ENCODE measurements at regions not wholly inside any gene's neighbourhood (a gene's known extent, or its start where the extent isn't known, plus 50 kb on each side); places are given as distances from the start of the nearest gene placed in this dataset.

GRCh38 chr2:51220080-51220479 lies 188.1 kb upstream of the NRXN1 start:
- Histone ChIP-seq H3K4me1 (ENCODE audit: control insufficient read depth in 3 of 3, insufficient read depth in 3 of 3, low read length in 3 of 3) (no peaks in the 10 kb centered on the region), H3K4me3 (ENCODE audit: low read length in 3 of 3) (no peak overlapping the region), H3K9me3 (ENCODE audit: control insufficient read depth in 3 of 3, low read length in 3 of 3) (no peaks in the 10 kb centered on the region), H3K36me3 (ENCODE audit: control insufficient read depth in 3 of 3, insufficient read depth in 3 of 3, low read length in 3 of 3) (no peaks in the 10 kb centered on the region), H3K27me3 (ENCODE audit: control insufficient read depth in 3 of 3, insufficient read depth in 3 of 3, low read length in 3 of 3) (no peaks in the 10 kb centered on the region), H3K27ac (ENCODE audit: low read depth, low read length) (no peak overlapping the region), H3K9ac (ENCODE audit: low read depth in 1 of 3, low read length in 3 of 3) (no peak overlapping the region)

DNA sequence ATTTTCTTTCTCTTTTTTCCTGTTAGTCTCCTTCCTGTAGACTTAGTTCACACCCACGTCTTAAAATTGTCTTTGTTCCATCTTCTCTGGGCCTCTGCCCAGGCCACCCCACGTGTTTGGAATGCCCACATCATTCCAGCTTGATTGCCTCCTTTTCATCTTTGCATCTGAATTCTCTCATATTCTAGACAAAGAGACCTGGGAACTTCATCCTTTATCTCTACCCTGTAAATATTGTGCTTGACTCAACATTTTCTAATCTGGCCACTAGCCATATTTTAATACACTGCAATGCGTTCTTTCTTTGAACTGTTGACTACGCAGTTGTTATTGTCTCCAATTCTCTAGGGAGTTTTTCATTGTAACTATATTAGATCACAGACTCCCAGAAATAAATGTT lies 187.5 kb upstream of the NRXN1 start:
- H3K4me3 ChIP-seq (ENCODE audit: low read length in 3 of 3): no peak overlapping the region
- no peaks in the 10 kb centered on the region for H3K4me1 ChIP-seq (ENCODE audit: control insufficient read depth in 3 of 3, insufficient read depth in 3 of 3, low read length in 3 of 3)
- H3K27me3 ChIP-seq (ENCODE audit: control insufficient read depth in 3 of 3, insufficient read depth in 3 of 3, low read length in 3 of 3): no peaks in the 10 kb centered on the region
- H3K9ac ChIP-seq (ENCODE audit: low read depth in 1 of 3, low read length in 3 of 3): no peak overlapping the region
- H3K36me3 ChIP-seq (ENCODE audit: control insufficient read depth in 3 of 3, insufficient read depth in 3 of 3, low read length in 3 of 3): no peaks in the 10 kb centered on the region
- no peaks in the 10 kb centered on the region for H3K9me3 ChIP-seq (ENCODE audit: control insufficient read depth in 3 of 3, low read length in 3 of 3)
- H3K27ac ChIP-seq (ENCODE audit: low read depth, low read length): no peak overlapping the region

- H3K9ac ChIP-seq (ENCODE audit: low read depth in 1 of 3, low read length in 3 of 3): no peak overlapping the region
Measured at GRCh38 chr2:51218047-51218446, 186.1 kb upstream of the NRXN1 start.

GRCh38 chr2:51213826-51214225 lies 181.9 kb upstream of the NRXN1 start:
- Histone ChIP-seq H3K4me3 (ENCODE audit: low read length in 3 of 3) (no peak overlapping the region), H3K9ac (ENCODE audit: low read depth in 1 of 3, low read length in 3 of 3) (no peak overlapping the region), H3K9me3 (ENCODE audit: control insufficient read depth in 3 of 3, low read length in 3 of 3) (no peaks in the 10 kb centered on the region), H3K36me3 (ENCODE audit: control insufficient read depth in 3 of 3, insufficient read depth in 3 of 3, low read length in 3 of 3) (no peaks in the 10 kb centered on the region), H3K27me3 (ENCODE audit: control insufficient read depth in 3 of 3, insufficient read depth in 3 of 3, low read length in 3 of 3) (no peaks in the 10 kb centered on the region), H3K4me1 (ENCODE audit: control insufficient read depth in 3 of 3, insufficient read depth in 3 of 3, low read length in 3 of 3) (no peaks in the 10 kb centered on the region), H3K27ac (ENCODE audit: low read depth, low read length) (no peak overlapping the region)

More at GRCh38 chr2:51218047-51218446, 186.1 kb upstream of the NRXN1 start:
- H3K36me3 ChIP-seq (ENCODE audit: control insufficient read depth in 3 of 3, insufficient read depth in 3 of 3, low read length in 3 of 3): no peaks in the 10 kb centered on the region
- H3K27me3 ChIP-seq (ENCODE audit: control insufficient read depth in 3 of 3, insufficient read depth in 3 of 3, low read length in 3 of 3): no peaks in the 10 kb centered on the region
- H3K4me3 ChIP-seq (ENCODE audit: low read length in 3 of 3): no peak overlapping the region
- no peak overlapping the region for H3K27ac ChIP-seq (ENCODE audit: low read depth, low read length)
- H3K4me1 ChIP-seq (ENCODE audit: control insufficient read depth in 3 of 3, insufficient read depth in 3 of 3, low read length in 3 of 3): no peaks in the 10 kb centered on the region
- H3K9me3 ChIP-seq (ENCODE audit: control insufficient read depth in 3 of 3, low read length in 3 of 3): no peaks in the 10 kb centered on the region

GRCh38 chr2:51212374-51212773 lies 180.4 kb upstream of the NRXN1 start:
- Histone ChIP-seq H3K9ac (ENCODE audit: low read depth in 1 of 3, low read length in 3 of 3) (no peak overlapping the region), H3K4me1 (ENCODE audit: control insufficient read depth in 3 of 3, insufficient read depth in 3 of 3, low read length in 3 of 3) (no peaks in the 10 kb centered on the region), H3K27me3 (ENCODE audit: control insufficient read depth in 3 of 3, insufficient read depth in 3 of 3, low read length in 3 of 3) (no peaks in the 10 kb centered on the region), H3K9me3 (ENCODE audit: control insufficient read depth in 3 of 3, low read length in 3 of 3) (no peaks in the 10 kb centered on the region), H3K4me3 (ENCODE audit: low read length in 3 of 3) (no peak overlapping the region), H3K36me3 (ENCODE audit: control insufficient read depth in 3 of 3, insufficient read depth in 3 of 3, low read length in 3 of 3) (no peaks in the 10 kb centered on the region), H3K27ac (ENCODE audit: low read depth, low read length) (no peak overlapping the region)

GRCh38 chr2:51208521-51208920 lies 176.6 kb upstream of the NRXN1 start:
- Histone ChIP-seq H3K36me3 (ENCODE audit: control insufficient read depth in 3 of 3, insufficient read depth in 3 of 3, low read length in 3 of 3) (no peaks in the 10 kb centered on the region), H3K27me3 (ENCODE audit: control insufficient read depth in 3 of 3, insufficient read depth in 3 of 3, low read length in 3 of 3) (no peaks in the 10 kb centered on the region), H3K4me3 (ENCODE audit: low read length in 3 of 3) (no peak overlapping the region), H3K4me1 (ENCODE audit: control insufficient read depth in 3 of 3, insufficient read depth in 3 of 3, low read length in 3 of 3) (no peaks in the 10 kb centered on the region), H3K9ac (ENCODE audit: low read depth in 1 of 3, low read length in 3 of 3) (no peak overlapping the region), H3K9me3 (ENCODE audit: control insufficient read depth in 3 of 3, low read length in 3 of 3) (no peaks in the 10 kb centered on the region), H3K27ac (ENCODE audit: low read depth, low read length) (no peak overlapping the region)

GRCh38 chr2:51201295-51201694 lies 169.4 kb upstream of the NRXN1 start:
- H3K4me3 ChIP-seq (ENCODE audit: low read length in 3 of 3): no peak overlapping the region
- H3K27ac ChIP-seq (ENCODE audit: low read depth, low read length): no peak overlapping the region
- no peaks in the 10 kb centered on the region for H3K27me3 ChIP-seq (ENCODE audit: control insufficient read depth in 3 of 3, insufficient read depth in 3 of 3, low read length in 3 of 3)
- H3K4me1 ChIP-seq (ENCODE audit: control insufficient read depth in 3 of 3, insufficient read depth in 3 of 3, low read length in 3 of 3): no peaks in the 10 kb centered on the region
- no peak overlapping the region for H3K9ac ChIP-seq (ENCODE audit: low read depth in 1 of 3, low read length in 3 of 3)
- no peaks in the 10 kb centered on the region for H3K36me3 ChIP-seq (ENCODE audit: control insufficient read depth in 3 of 3, insufficient read depth in 3 of 3, low read length in 3 of 3)
- no peaks in the 10 kb centered on the region for H3K9me3 ChIP-seq (ENCODE audit: control insufficient read depth in 3 of 3, low read length in 3 of 3)

- no peaks in the 10 kb centered on the region for H3K4me1 ChIP-seq (ENCODE audit: control insufficient read depth in 3 of 3, insufficient read depth in 3 of 3, low read length in 3 of 3)
- no peak overlapping the region for H3K27ac ChIP-seq (ENCODE audit: low read depth, low read length)
- no peak overlapping the region for H3K9ac ChIP-seq (ENCODE audit: low read depth in 1 of 3, low read length in 3 of 3)
- H3K9me3 ChIP-seq (ENCODE audit: control insufficient read depth in 3 of 3, low read length in 3 of 3): peaks cover 0 to 4% (median 0%) of the 10 kb centered on the region in 3 donors
- no peaks in the 10 kb centered on the region for H3K36me3 ChIP-seq (ENCODE audit: control insufficient read depth in 3 of 3, insufficient read depth in 3 of 3, low read length in 3 of 3)
- no peaks in the 10 kb centered on the region for H3K27me3 ChIP-seq (ENCODE audit: control insufficient read depth in 3 of 3, insufficient read depth in 3 of 3, low read length in 3 of 3)
- no peak overlapping the region for H3K4me3 ChIP-seq (ENCODE audit: low read length in 3 of 3)
Measured at GRCh38 chr2:51194656-51195055, 162.7 kb upstream of the NRXN1 start.

DNA sequence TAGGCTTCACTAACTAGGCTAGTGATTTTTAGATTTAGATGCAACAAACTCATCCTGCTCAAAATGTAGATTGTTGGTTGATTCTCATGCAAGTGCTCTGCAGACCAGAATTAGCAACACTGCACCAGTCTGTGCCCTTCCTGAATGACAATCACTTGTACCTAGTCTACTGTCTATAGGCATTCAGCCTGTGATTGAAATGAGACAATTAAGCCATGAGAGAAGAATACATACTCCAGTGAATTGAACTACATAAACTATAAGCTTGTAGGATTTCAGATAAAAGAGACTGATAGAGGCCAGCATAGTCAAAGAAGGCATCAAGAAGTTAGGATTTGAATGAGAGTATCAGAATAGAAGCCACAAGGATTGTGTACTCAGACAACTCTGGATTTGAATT lies 138.3 kb upstream of the NRXN1 start:
- H3K27me3 ChIP-seq (ENCODE audit: control insufficient read depth in 3 of 3, insufficient read depth in 3 of 3, low read length in 3 of 3): no peaks in the 10 kb centered on the region
- no peaks in the 10 kb centered on the region for H3K4me1 ChIP-seq (ENCODE audit: control insufficient read depth in 3 of 3, insufficient read depth in 3 of 3, low read length in 3 of 3)
- H3K9ac ChIP-seq (ENCODE audit: low read depth in 1 of 3, low read length in 3 of 3): no peak overlapping the region
- no peaks in the 10 kb centered on the region for H3K9me3 ChIP-seq (ENCODE audit: control insufficient read depth in 3 of 3, low read length in 3 of 3)
- H3K27ac ChIP-seq (ENCODE audit: low read depth, low read length): no peak overlapping the region
- H3K36me3 ChIP-seq (ENCODE audit: control insufficient read depth in 3 of 3, insufficient read depth in 3 of 3, low read length in 3 of 3): no peaks in the 10 kb centered on the region
- H3K4me3 ChIP-seq (ENCODE audit: low read length in 3 of 3): no peak overlapping the region

GRCh38 chr2:51165534-51166260 lies 133.8 kb upstream of the NRXN1 start:
- no peaks in the 10 kb centered on the region for H3K36me3 ChIP-seq (ENCODE audit: control insufficient read depth in 3 of 3, insufficient read depth in 3 of 3, low read length in 3 of 3)
- no peaks in the 10 kb centered on the region for H3K4me1 ChIP-seq (ENCODE audit: control insufficient read depth in 3 of 3, insufficient read depth in 3 of 3, low read length in 3 of 3)
- H3K9ac ChIP-seq (ENCODE audit: low read depth in 1 of 3, low read length in 3 of 3): no peak overlapping the region
- no peaks in the 10 kb centered on the region for H3K27me3 ChIP-seq (ENCODE audit: control insufficient read depth in 3 of 3, insufficient read depth in 3 of 3, low read length in 3 of 3)
- no peak overlapping the region for H3K27ac ChIP-seq (ENCODE audit: low read depth, low read length)
- no peak overlapping the region for H3K4me3 ChIP-seq (ENCODE audit: low read length in 3 of 3)
- H3K9me3 ChIP-seq (ENCODE audit: control insufficient read depth in 3 of 3, low read length in 3 of 3): no peaks in the 10 kb centered on the region
